HCEC 1CT (cell line): ENCODE measurements at regions not wholly inside any gene's neighbourhood (a gene's known extent, or its start where the extent isn't known, plus 50 kb on each side); places are given as distances from the start of the nearest gene placed in this dataset.

Experiments used
- DNase-seq: peaks from one replicate; pipeline ENCODE4 v3.0.0-alpha.2; 2017

DNA sequence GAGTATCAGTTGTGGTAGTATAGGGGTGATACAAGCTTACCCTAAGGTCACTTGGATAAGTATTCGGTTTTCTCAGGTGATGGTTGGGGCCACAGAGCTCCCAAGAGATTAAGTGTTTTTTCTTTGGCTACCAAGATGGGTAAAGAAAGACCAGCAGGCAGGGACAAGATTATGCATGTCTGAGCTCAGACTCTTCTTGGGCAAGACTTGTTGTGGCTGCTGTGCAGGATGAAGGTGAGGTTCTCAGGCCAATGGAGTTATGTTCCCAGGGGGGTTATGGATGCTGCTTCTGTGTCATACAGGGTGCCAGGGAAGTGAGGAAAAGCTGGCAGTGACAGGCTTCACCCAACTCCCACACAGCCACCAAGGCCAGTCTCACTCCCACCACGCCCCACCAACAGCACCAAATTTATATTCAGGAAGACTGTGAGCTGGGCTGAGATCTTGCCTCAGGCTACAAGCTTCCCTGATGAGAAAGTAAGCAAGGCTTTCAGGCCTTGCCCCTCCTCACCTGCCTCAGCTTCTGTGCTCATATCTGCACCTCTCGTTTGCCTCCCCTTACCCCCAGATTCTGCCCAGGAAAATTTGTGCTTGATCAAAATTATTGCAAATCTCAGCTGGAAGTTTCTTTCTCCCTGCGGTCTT is 511.8 kb upstream of the SLITRK1 start:
- DNase-seq: no peak

GRCh38 chr13:84380866-84381265 is 498.6 kb upstream of the SLITRK1 start:
- DNase-seq: no peak

GRCh38 chr13:84377106-84377505 is 494.8 kb upstream of the SLITRK1 start:
- DNase-seq: no peak

DNA sequence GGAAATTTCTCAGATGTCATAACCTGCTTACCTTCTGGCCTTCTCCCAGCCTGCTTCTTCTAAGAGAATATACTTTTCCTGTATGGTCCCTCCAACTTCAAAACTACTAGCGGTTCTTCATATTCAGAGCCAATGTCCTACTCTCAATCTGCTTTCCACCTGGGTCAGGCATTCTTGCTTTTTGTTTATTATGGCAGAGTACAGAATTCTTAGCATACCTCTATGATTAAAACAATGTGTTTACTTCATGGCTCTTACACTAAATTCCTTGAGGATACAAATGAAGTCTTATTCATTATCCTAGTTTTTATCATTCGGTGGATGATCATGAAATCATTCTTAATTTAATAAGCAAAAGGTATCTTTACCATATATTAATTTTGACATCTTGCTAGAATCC is 484.2 kb upstream of the SLITRK1 start:
- peak; percentile 15 for DNase-seq

GRCh38 chr13:84362777-84363176 is 480.5 kb upstream of the SLITRK1 start:
- DNase-seq: peak; percentile 25

DNA sequence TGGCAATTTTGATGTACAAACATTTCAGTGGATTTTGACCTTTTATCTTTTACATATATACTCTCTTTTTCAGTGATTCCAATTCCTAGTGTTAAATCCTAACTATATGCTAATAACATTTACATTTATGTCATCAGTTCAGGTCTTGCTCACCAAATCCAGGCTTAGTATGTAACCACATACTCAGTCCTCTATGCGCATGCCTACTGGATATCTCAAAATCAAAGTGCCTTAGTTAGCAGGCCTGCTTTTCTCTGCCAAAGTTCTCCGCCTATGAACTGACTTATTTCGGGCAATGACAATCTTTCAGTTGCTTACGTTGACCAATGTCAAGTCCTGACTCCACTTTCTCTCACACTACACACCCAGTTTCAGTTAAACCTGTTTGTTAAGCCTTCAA is 478.5 kb upstream of the SLITRK1 start:
- DNase-seq: no peak

- DNase-seq: no peak
Measured at GRCh38 chr13:84358601-84359000, 476.3 kb upstream of the SLITRK1 start.

DNA sequence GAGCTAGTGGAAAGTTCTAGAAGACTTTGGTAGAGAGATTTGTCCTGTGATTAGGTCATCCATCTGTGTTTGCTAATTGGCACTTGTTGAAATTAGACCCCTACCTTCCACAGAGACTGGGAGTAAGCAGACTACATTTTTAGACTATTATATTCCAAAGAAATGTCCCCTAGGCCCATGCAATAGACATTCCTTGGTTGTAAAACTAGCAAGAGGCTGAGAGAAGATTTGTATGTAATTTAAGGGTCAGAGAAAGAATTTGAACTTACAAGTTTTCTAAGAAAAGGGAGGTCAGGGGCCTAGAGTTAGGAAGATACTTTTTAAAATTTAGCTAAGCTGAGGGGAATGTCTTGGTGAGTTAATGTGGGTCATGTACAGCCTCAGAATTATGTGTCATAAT is 470.7 kb upstream of the SLITRK1 start:
- no peak for DNase-seq

DNA sequence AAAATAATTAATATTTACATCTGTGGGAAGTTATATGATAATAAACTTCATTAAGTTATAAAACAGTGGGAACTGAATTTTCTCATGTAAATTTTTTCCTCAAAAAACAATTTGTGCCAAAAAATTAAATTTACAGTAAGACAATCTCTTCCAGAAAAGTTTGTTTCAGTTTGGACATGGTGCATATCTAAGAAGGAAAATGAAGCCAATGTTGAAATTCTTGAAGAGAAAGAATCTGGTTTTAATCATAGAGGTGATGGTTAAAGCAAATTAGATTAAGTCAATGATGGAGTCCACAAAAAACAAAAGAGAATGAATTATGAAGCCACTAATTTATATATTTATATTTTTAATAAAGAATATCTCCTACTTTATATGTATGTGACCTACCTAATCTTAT is 457.2 kb upstream of the SLITRK1 start:
- no peak for DNase-seq

GRCh38 chr13:84332346-84332745 is 450.1 kb upstream of the SLITRK1 start:
- no peak for DNase-seq

GRCh38 chr13:84315527-84315926 is 433.3 kb upstream of the SLITRK1 start:
- no peak for DNase-seq

- no peak for DNase-seq
Measured at GRCh38 chr13:84303035-84303434, 420.8 kb upstream of the SLITRK1 start.

- no peak for DNase-seq
Measured at GRCh38 chr13:84297251-84297650, 415.0 kb upstream of the SLITRK1 start.

DNA sequence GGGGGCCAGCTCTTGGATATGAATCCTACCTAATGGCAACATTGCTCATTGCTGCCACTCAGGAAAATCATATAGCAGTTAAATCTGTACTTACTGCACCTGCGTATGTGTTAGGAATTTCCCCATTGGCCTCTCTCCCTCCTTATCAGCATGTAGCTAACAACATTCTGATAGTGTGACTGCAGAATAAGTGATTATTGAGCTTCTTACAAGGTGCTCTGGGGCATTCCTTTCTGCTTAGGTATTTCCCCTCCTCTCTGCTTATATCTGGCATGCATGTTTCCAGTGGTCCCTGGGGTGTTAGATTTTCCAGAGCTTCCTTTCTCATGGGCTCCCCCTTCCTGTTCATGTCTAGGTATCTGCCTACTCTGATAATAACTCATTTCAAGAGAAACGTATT is 414.1 kb upstream of the SLITRK1 start:
- DNase-seq: no peak

- no peak for DNase-seq
Measured at GRCh38 chr13:84294576-84294975, 412.3 kb upstream of the SLITRK1 start.

- no peak for DNase-seq
Measured at GRCh38 chr13:84290386-84290785, 408.1 kb upstream of the SLITRK1 start.

DNA sequence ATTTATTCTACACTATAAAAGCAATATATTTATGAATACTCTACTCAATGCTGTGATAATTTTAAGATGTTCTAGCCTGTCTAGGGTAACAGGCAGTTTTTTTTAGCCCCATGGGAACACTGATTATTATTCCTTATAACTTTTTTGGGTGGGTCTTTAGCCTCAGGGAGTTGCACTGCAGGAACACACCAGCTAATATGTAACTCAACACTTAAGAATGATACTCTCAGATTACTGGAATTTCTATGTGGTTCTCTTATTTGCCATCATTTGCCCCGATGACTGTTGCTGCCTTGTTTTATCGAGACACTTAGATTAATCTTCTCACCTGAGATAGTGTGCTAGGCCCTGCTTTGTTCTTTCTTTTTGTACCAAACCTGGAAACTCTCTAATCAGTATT is 396.9 kb upstream of the SLITRK1 start:
- DNase-seq: no peak

- no peak for DNase-seq
Measured at GRCh38 chr13:84272877-84273562, 390.7 kb upstream of the SLITRK1 start.

GRCh38 chr13:84265257-84265764 is 383.0 kb upstream of the SLITRK1 start:
- DNase-seq: no peak

GRCh38 chr13:84263354-84264069 is 381.2 kb upstream of the SLITRK1 start:
- no peak for DNase-seq

DNA sequence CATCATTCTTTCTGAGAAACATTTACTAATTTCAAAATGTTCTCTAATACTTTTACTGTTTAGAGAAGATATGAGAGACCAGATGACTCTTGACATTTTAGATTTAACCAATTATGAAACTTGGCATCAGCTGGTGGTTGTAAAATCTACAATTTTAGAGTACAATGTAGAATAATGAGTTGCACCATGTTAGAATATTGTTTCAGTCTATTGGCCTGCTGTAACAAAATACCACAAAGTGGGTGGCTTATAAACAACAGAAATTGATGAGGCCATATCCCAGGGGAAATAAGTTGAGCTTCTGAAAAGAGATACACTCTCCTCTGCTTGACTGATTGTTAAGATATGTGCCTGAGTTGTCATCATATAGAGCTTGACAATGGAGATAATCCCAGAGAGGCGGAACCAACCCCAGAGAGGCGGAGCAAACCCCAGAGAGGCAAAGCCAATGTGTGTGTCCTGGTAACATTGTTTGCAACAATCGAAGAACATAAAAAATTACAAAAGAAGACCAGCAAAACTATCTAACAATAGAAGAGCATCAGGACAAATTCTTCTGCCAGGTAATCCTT is 373.0 kb upstream of the SLITRK1 start:
- no peak for DNase-seq

DNA sequence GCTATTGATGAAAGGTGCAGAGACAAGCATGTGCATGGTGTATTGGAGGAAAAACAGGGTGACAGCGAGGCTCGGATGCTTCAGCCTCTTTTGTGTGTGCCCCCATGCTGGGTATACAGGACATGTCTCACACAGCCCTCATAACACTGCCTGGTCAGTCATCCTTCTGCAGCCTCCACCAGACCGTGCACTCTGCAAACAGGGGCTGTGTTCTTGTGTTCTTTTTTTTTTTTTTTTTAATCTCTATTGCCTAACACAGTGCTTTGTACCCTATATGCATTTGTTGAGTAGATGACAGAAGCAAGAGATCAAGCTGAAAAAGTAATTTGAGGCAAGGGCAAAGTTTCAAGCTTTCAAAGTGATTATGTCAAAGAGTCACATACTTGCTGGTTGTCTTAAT is 367.2 kb upstream of the SLITRK1 start:
- DNase-seq: no peak

DNA sequence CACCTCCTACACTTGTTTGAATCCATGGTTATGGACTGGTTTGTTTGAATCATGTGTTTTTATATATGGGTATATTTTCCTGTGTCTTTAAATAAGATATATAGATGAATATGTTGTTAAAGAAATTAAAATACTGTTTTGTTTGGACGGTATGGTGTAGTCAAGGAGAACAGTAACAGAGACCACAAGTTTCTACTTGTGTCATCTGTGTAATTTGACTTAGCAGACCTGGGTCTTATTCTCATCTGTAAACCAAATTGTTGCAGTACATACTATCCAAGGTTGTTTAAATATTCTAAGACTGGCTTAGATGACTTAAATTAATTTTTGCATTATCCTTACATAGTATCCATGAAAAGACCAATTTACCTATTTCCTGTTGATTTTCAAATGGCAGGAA is 361.1 kb upstream of the SLITRK1 start:
- no peak for DNase-seq

GRCh38 chr13:84239032-84239431 is 356.8 kb upstream of the SLITRK1 start:
- no peak for DNase-seq
